NB4 (cell line): ENCODE measurements at regions not wholly inside any gene's neighbourhood (a gene's known extent, or its start where the extent isn't known, plus 50 kb on each side); places are given as distances from the start of the nearest gene placed in this dataset.

Experiments used
- CTCF ChIP-seq: IDR thresholded peaks from one replicate; pipeline ENCODE4 v1.5.1; 2012; ENCODE audit warnings: low read depth, low read length
- POLR2A ChIP-seq: IDR thresholded peaks from 2 replicates; pipeline ENCODE4 v1.6.1; 2011; ENCODE audit warnings: mild to moderate bottlenecking; ENCODE audit not compliant: insufficient read length; ENCODE audit errors: extremely low read depth

GRCh38 chr21:23963454-23963853, 1643.8 kb downstream of the MRPL39 start:
- no peak for TF ChIP-seq POLR2A
- no peak for TF ChIP-seq CTCF
